ENCODE measurements at regions not wholly inside any gene's neighbourhood (a gene's known extent, or its start where the extent isn't known, plus 50 kb on each side); places are given as distances from the start of the nearest gene placed in this dataset.

DNA sequence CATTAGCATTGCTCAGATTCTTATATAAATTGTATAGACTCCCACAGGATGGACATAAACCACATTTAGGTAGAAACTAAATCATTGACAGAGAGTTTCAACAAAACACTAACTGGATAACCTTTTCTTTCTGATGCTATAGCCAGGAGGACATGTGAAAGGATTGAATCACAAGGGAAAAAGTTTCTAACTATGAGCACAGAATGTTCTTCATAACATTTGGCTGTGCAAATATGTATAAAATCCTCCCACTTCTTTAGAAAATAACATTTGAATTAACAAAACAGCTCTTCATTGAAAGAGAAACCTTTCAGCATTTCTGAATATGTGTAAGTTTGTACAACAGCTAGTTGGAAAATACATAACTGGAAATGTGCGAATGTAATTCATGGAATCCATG lies 167.3 kb downstream of the TBX15 start:
- TF ChIP-seq TEAD4 (IDR thresholded peaks at IDR 0.05; ENCODE audit: borderline replicate concordance, insufficient read depth): no peak
- TF ChIP-seq, protein P1, sequence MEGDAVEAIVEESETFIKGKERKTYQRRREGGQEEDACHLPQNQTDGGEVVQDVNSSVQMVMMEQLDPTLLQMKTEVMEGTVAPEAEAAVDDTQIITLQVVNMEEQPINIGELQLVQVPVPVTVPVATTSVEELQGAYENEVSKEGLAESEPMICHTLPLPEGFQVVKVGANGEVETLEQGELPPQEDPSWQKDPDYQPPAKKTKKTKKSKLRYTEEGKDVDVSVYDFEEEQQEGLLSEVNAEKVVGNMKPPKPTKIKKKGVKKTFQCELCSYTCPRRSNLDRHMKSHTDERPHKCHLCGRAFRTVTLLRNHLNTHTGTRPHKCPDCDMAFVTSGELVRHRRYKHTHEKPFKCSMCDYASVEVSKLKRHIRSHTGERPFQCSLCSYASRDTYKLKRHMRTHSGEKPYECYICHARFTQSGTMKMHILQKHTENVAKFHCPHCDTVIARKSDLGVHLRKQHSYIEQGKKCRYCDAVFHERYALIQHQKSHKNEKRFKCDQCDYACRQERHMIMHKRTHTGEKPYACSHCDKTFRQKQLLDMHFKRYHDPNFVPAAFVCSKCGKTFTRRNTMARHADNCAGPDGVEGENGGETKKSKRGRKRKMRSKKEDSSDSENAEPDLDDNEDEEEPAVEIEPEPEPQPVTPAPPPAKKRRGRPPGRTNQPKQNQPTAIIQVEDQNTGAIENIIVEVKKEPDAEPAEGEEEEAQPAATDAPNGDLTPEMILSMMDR (IDR thresholded peaks at IDR 0.05): no peak
- no peak for TF ChIP-seq SMC3 (IDR thresholded peaks at IDR 0.05; ENCODE audit: low read depth, low read length)
- TF ChIP-seq, protein P2, sequence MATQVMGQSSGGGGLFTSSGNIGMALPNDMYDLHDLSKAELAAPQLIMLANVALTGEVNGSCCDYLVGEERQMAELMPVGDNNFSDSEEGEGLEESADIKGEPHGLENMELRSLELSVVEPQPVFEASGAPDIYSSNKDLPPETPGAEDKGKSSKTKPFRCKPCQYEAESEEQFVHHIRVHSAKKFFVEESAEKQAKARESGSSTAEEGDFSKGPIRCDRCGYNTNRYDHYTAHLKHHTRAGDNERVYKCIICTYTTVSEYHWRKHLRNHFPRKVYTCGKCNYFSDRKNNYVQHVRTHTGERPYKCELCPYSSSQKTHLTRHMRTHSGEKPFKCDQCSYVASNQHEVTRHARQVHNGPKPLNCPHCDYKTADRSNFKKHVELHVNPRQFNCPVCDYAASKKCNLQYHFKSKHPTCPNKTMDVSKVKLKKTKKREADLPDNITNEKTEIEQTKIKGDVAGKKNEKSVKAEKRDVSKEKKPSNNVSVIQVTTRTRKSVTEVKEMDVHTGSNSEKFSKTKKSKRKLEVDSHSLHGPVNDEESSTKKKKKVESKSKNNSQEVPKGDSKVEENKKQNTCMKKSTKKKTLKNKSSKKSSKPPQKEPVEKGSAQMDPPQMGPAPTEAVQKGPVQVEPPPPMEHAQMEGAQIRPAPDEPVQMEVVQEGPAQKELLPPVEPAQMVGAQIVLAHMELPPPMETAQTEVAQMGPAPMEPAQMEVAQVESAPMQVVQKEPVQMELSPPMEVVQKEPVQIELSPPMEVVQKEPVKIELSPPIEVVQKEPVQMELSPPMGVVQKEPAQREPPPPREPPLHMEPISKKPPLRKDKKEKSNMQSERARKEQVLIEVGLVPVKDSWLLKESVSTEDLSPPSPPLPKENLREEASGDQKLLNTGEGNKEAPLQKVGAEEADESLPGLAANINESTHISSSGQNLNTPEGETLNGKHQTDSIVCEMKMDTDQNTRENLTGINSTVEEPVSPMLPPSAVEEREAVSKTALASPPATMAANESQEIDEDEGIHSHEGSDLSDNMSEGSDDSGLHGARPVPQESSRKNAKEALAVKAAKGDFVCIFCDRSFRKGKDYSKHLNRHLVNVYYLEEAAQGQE (IDR thresholded peaks at IDR 0.05; ENCODE audit: low read depth, low read length): no peak
- TF ChIP-seq, protein P3, sequence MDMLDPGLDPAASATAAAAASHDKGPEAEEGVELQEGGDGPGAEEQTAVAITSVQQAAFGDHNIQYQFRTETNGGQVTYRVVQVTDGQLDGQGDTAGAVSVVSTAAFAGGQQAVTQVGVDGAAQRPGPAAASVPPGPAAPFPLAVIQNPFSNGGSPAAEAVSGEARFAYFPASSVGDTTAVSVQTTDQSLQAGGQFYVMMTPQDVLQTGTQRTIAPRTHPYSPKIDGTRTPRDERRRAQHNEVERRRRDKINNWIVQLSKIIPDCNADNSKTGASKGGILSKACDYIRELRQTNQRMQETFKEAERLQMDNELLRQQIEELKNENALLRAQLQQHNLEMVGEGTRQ (IDR thresholded peaks at IDR 0.05; ENCODE audit: borderline replicate concordance, low read depth, low read length): no peak
- no peak for TF ChIP-seq RFX5 (IDR thresholded peaks at IDR 0.05; ENCODE audit: low read length)

Data from SK-N-SH (cell line).